Right lobe of liver (tissue), 6 donors: ENCODE measurements at regions not wholly inside any gene's neighbourhood (a gene's known extent, or its start where the extent isn't known, plus 50 kb on each side); places are given as distances from the start of the nearest gene placed in this dataset.

ENCODE experiments used
- ATAC-seq, 4 donors: fragments of 200-7000 bp; cut with Tn5 transposase; one replicate each; pipeline ENCODE4 v1.9.1; 2020; ENCODE audit warnings: mild to moderate bottlenecking in 4 of 4, moderate library complexity in 4 of 4
- DNase-seq, 3 donors: peaks; one replicate each; pipeline ENCODE4 v3.0.0-alpha.2; 2020
- H3K27ac ChIP-seq, 3 donors: fragments of 200-600 bp; one replicate each; pipeline ENCODE4 v1.8.0; 2022
- H3K27me3 ChIP-seq, 2 donors: fragments of 200-600 bp; one replicate each; pipeline ENCODE4 v1.8.0; 2022
- H3K36me3 ChIP-seq, 4 donors: fragments of 200-600 bp; sonication (generic) in 1 of 4; one replicate each; pipeline versions ENCODE4 v1.5.1 to v1.8.0; 2017 to 2022; ENCODE audit warnings: control low read depth in 1 of 4
- H3K4me1 ChIP-seq, 4 donors: fragments of 200-600 bp; sonication (generic) in 1 of 4; one replicate each; pipeline versions ENCODE4 v1.5.1 to v1.8.0; 2017 to 2022; ENCODE audit warnings: control low read depth in 1 of 4
- H3K4me3 ChIP-seq, 3 donors: fragments of 200-600 bp; one replicate each; pipeline ENCODE4 v1.8.0; 2022
- H3K9me3 ChIP-seq, 4 donors: fragments of 200-600 bp; sonication (generic) in 1 of 4; one replicate each; pipeline versions ENCODE4 v1.5.1 to v1.8.0; 2017 to 2022; ENCODE audit warnings: control low read depth in 1 of 4
- POLR2A ChIP-seq: fragments of 450-650 bp; IDR thresholded peaks from one replicate; pipeline ENCODE4 v1.6.1; 2017; ENCODE audit warnings: antibody characterized with exemption, mild to moderate bottlenecking
- WGBS: methylation state at CpG from one replicate; pipeline ENCODE4 v1.1.6; 2018; ENCODE audit warnings: low coverage, low lambda C conversion rate; ENCODE audit not compliant: insufficient coverage; ENCODE audit errors: missing lambda C conversion rate; 5-methylcytosine and 5-hydroxymethylcytosine counted together
- intact Hi-C, 2 donors: fragments of 100-400 bp; cut with DNase I; formaldehyde crosslinking; loops; one replicate each; pipeline versions ENCODE4 v1.11.2 to v1.14.1; 2022
- TF ChIP-seq, protein P1 (sequence below), 4 donors: fragments of 200-600 bp in 3 of 4; fragments of 450-650 bp in 1 of 4; IDR thresholded peaks; one replicate each; pipeline versions ENCODE4 v1.5.1 to v1.8.0; 2016 to 2022; ENCODE audit warnings: antibody characterized with exemption in 4 of 4, mild to moderate bottlenecking in 2 of 4
- donor health status: DM: no; HTN: yes; CAD: no.
- donor health status: DM: no; HTN: no; CAD: no.
- donor health status: DM: no; HTN: no; CAD: no.
- donor health status: DM: no; HTN: yes; CAD: no.
- donor health status: DM: no; HTN: yes; CAD: no.

DNA sequence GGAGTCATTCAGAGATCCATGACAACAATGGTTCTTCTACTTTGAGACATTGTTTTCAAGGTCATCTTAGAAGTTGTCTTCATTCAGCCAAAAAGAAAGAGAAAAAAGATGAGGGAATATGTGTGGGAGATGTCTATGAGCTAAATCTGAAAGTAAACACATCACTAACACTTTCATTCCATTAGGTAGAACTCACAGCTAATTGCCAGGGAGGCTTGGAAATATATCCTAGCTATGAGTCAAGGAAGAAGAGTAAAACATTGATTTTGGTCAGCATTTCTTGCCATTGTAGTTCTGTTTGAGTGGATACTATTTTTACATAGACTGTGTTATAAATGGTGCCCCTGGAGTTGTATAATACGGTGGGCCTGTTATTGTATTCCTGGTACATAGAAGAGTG, 316.4 kb upstream of the MYOCD start:
- H3K36me3 ChIP-seq: no peaks in the 10 kb centered on the region
- 71% methylated on average over 1 of the region's 1 CpG for WGBS
- no peak overlapping the region for H3K27ac ChIP-seq
- intact Hi-C loops: no loop called here
- H3K27me3 ChIP-seq: no peaks in the 10 kb centered on the region
- TF ChIP-seq, protein P1, sequence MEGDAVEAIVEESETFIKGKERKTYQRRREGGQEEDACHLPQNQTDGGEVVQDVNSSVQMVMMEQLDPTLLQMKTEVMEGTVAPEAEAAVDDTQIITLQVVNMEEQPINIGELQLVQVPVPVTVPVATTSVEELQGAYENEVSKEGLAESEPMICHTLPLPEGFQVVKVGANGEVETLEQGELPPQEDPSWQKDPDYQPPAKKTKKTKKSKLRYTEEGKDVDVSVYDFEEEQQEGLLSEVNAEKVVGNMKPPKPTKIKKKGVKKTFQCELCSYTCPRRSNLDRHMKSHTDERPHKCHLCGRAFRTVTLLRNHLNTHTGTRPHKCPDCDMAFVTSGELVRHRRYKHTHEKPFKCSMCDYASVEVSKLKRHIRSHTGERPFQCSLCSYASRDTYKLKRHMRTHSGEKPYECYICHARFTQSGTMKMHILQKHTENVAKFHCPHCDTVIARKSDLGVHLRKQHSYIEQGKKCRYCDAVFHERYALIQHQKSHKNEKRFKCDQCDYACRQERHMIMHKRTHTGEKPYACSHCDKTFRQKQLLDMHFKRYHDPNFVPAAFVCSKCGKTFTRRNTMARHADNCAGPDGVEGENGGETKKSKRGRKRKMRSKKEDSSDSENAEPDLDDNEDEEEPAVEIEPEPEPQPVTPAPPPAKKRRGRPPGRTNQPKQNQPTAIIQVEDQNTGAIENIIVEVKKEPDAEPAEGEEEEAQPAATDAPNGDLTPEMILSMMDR (IDR thresholded peaks at IDR 0.05): no peak
- TF ChIP-seq POLR2A: no peak
- no peaks in the 10 kb centered on the region for H3K4me1 ChIP-seq
- H3K4me3 ChIP-seq: no peak overlapping the region
- ATAC-seq: no peak
- H3K9me3 ChIP-seq: no peaks in the 10 kb centered on the region
- no peak for DNase-seq

DNA sequence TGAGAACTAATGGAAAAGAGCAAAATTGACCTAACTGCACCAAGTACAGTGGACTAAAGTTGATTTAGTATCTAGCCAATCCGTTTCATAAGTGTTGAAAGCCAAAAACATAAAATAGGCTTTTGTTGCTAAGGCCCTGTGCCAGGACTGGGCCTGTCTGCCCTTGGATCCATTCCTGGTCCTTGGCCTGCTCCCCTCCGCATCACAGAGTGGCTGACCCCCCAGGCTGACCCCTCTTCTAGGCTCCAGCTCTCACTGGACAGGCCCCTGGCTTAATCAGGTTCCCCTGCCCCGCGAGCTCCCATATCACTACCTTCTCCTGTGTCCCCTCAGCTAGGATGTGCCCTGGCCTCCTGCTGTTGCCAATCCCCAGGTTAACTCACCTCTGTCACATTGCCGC, 313.6 kb upstream of the MYOCD start:
- DNase-seq (no peak), ATAC-seq (no peak)
- no peaks in the 10 kb centered on the region for H3K9me3 ChIP-seq
- WGBS: 93% methylated on average over 3 of the region's 5 CpGs
- no peak overlapping the region for H3K4me3 ChIP-seq
- TF ChIP-seq, protein P1 (IDR thresholded peaks at IDR 0.05): no peak
- H3K36me3 ChIP-seq: no peaks in the 10 kb centered on the region
- H3K27me3 ChIP-seq: no peaks in the 10 kb centered on the region
- H3K4me1 ChIP-seq: no peaks in the 10 kb centered on the region
- H3K27ac ChIP-seq: no peak overlapping the region
- intact Hi-C loops: no loop called here

DNA sequence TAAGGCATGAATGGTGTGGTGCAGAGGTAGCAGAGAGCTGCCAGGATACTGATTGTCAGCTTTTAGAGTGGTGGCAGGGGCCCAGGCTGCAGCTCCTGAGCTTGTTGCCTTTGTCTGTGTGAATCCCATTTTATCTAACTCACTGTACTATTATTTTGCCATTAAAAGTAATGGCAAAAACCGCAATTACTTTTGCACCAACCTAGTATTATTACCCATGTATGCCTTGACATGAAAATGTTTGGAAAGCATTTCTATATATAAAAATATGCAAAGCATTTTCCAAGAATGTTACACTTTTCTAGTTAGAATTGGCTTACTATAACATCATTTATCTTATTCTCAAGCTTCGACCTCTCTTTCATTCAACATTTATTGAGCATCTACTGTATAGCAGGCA, 308.1 kb upstream of the MYOCD start:
- H3K4me1 ChIP-seq: no peaks in the 10 kb centered on the region
- intact Hi-C loops: no loop called here
- no peaks in the 10 kb centered on the region for H3K9me3 ChIP-seq
- 58% methylated on average over 2 of the region's 2 CpGs for WGBS
- no peak for ATAC-seq
- no peaks in the 10 kb centered on the region for H3K36me3 ChIP-seq
- H3K4me3 ChIP-seq: no peak overlapping the region
- TF ChIP-seq, protein P1 (IDR thresholded peaks at IDR 0.05): no peak
- TF ChIP-seq POLR2A: no peak
- DNase-seq: no peak
- no peaks in the 10 kb centered on the region for H3K27me3 ChIP-seq
- H3K27ac ChIP-seq: no peak overlapping the region

- H3K36me3 ChIP-seq: no peaks in the 10 kb centered on the region
- H3K4me1 ChIP-seq: no peaks in the 10 kb centered on the region
- no peak overlapping the region for H3K4me3 ChIP-seq
- TF ChIP-seq, protein P1 (IDR thresholded peaks at IDR 0.05): no peak
- TF ChIP-seq POLR2A: no peak
- WGBS: 49% methylated on average over 3 of the region's 10 CpGs
- no peaks in the 10 kb centered on the region for H3K27me3 ChIP-seq
- intact Hi-C loops: no loop called here
- no peak for DNase-seq
- H3K27ac ChIP-seq: no peak overlapping the region
- no peak for ATAC-seq
- no peaks in the 10 kb centered on the region for H3K9me3 ChIP-seq
Observed at GRCh38 chr17:12358477-12358876, 307.2 kb upstream of the MYOCD start.

- no peak overlapping the region for H3K4me3 ChIP-seq
- H3K27ac ChIP-seq: no peak overlapping the region
- no peaks in the 10 kb centered on the region for H3K9me3 ChIP-seq
- no peaks in the 10 kb centered on the region for H3K36me3 ChIP-seq
- TF ChIP-seq POLR2A: no peak
- TF ChIP-seq, protein P1 (IDR thresholded peaks at IDR 0.05): no peak
- no peaks in the 10 kb centered on the region for H3K4me1 ChIP-seq
- intact Hi-C loops: no loop called here
- ATAC-seq: no peak
- no peaks in the 10 kb centered on the region for H3K27me3 ChIP-seq
- DNase-seq: no peak
- WGBS: 35% methylated on average over 3 of the region's 5 CpGs
Observed at GRCh38 chr17:12362853-12363455, 302.7 kb upstream of the MYOCD start.
